Ishikawa (cell line): ENCODE measurements at regions not wholly inside any gene's neighbourhood (a gene's known extent, or its start where the extent isn't known, plus 50 kb on each side); places are given as distances from the start of the nearest gene placed in this dataset.

ENCODE experiments used
- EP300 ChIP-seq: IDR thresholded peaks from 2 replicates; pipeline ENCODE4 v1.6.1; 2012; ENCODE audit warnings: borderline replicate concordance
- NFIC ChIP-seq: IDR thresholded peaks from 2 replicates; pipeline ENCODE4 v1.6.1; 2012
- RAD21 ChIP-seq: IDR thresholded peaks from 2 replicates; pipeline ENCODE4 v1.6.1; 2012; ENCODE audit warnings: low read depth
- TF ChIP-seq, protein P1 (sequence below): IDR thresholded peaks from 2 replicates; pipeline ENCODE4 v1.6.1; 2012

DNA sequence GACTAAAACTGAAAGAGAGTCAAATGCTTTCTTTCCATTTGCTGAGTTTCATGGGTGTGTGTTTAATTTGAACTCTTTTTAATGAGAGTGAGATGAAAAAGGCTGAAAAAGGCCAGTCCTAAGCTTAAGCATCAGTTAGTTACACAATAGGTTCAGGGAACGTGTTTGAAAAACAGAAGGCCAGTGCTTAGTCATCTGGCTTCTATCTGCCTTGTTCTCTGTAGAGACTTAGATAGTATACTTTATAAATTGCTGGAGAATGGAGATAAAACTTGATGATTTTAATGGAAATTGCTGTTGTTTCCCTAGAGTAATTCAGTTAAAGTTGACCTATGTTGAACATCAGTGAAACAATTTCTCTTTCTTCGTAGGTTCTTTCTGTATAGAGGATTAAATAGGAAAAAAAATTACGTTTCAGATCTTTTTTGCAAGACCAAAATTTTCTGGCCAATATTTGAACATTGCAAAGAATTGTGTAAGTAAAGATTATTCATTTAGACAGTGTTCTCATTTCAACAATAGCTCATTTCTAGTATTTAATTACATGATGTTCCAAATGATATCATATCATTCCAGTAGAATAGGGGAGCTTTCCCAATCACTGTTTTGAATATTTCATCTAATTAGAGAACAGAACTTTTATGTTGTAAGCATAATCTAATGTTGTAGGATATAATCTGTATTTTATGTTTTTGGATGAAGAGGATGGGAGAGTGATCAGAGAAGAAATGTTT lies 1088.8 kb downstream of the ADGRL3 start:
- no peak for TF ChIP-seq EP300
- no peak for TF ChIP-seq NFIC
- no peak for TF ChIP-seq RAD21
- TF ChIP-seq, protein P1, sequence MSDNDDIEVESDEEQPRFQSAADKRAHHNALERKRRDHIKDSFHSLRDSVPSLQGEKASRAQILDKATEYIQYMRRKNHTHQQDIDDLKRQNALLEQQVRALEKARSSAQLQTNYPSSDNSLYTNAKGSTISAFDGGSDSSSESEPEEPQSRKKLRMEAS, result no peak
